ENCODE measurements at regions not wholly inside any gene's neighbourhood (a gene's known extent, or its start where the extent isn't known, plus 50 kb on each side); places are given as distances from the start of the nearest gene placed in this dataset.
A peak's percentile ranks its signal among the peaks of the same experiment; 100 is the strongest.

GRCh38 chr12:21993438-21993981, 52.3 kb upstream of the ABCC9 start:
- DNase-seq (ENCODE audit: low read depth) = no peak

- peak; percentile 4 for DNase-seq (ENCODE audit: low read depth)
These were observed 51.6 kb upstream of the ABCC9 start for GRCh38 chr12:21992823-21993222.

GRCh38 chr12:21991526-21991925, 50.3 kb upstream of the ABCC9 start:
- DNase-seq (ENCODE audit: low read depth) = no peak
